Activated gamma-delta T cell (primary cell): ENCODE measurements at regions not wholly inside any gene's neighbourhood (a gene's known extent, or its start where the extent isn't known, plus 50 kb on each side); places are given as distances from the start of the nearest gene placed in this dataset.

Experiments used
- DNase-seq: peaks from one replicate; lab custom pipeline; 2025; lab: John Stamatoyannopoulos, UW

GRCh38 chr5:166050531-166050930, 2240.9 kb upstream of the WWC1 start:
- DNase-seq: no peak

- DNase-seq: no peak
Observed at GRCh38 chr5:166058660-166059059, 2232.8 kb upstream of the WWC1 start.

GRCh38 chr5:166062094-166062493, 2229.4 kb upstream of the WWC1 start:
- DNase-seq: no peak

GRCh38 chr5:166062719-166063118, 2228.7 kb upstream of the WWC1 start:
- no peak for DNase-seq

- no peak for DNase-seq
Observed at GRCh38 chr5:166063261-166063660, 2228.2 kb upstream of the WWC1 start.

- DNase-seq: no peak
Observed at GRCh38 chr5:166068547-166069335, 2222.7 kb upstream of the WWC1 start.

GRCh38 chr5:166073901-166074581, 2217.4 kb upstream of the WWC1 start:
- no peak for DNase-seq

GRCh38 chr5:166074582-166075481, 2216.6 kb upstream of the WWC1 start:
- no peak for DNase-seq

GRCh38 chr5:166083183-166083959, 2208.1 kb upstream of the WWC1 start:
- no peak for DNase-seq

GRCh38 chr5:166086568-166086967, 2204.9 kb upstream of the WWC1 start:
- DNase-seq: no peak

- no peak for DNase-seq
Observed at GRCh38 chr5:166088389-166089039, 2202.9 kb upstream of the WWC1 start.

- DNase-seq: no peak
Observed at GRCh38 chr5:166091931-166092330, 2199.5 kb upstream of the WWC1 start.

- DNase-seq: no peak
Observed at GRCh38 chr5:166093312-166093711, 2198.1 kb upstream of the WWC1 start.

- no peak for DNase-seq
Observed at GRCh38 chr5:166102947-166103346, 2188.5 kb upstream of the WWC1 start.

GRCh38 chr5:166111021-166111420, 2180.4 kb upstream of the WWC1 start:
- DNase-seq: no peak

GRCh38 chr5:166117072-166118066, 2174.1 kb upstream of the WWC1 start:
- no peak for DNase-seq

GRCh38 chr5:166119506-166119905, 2171.9 kb upstream of the WWC1 start:
- DNase-seq: no peak

- no peak for DNase-seq
Observed at GRCh38 chr5:166123717-166124116, 2167.7 kb upstream of the WWC1 start.

GRCh38 chr5:166127766-166128570, 2163.5 kb upstream of the WWC1 start:
- no peak for DNase-seq
